ENCODE measurements at regions not wholly inside any gene's neighbourhood (a gene's known extent, or its start where the extent isn't known, plus 50 kb on each side); places are given as distances from the start of the nearest gene placed in this dataset.

- no peak for DNase-seq (ENCODE audit: low read depth, low spot score)
Observed at GRCh38 chr2:239576784-239577685, 176.2 kb upstream of the HDAC4 start.

GRCh38 chr2:239575931-239576445 lies 175.2 kb upstream of the HDAC4 start:
- no peak for DNase-seq (ENCODE audit: low read depth, low spot score)

- peak; percentile 88 for DNase-seq (ENCODE audit: low read depth, low spot score)
Observed at GRCh38 chr2:239574434-239575156, 173.8 kb upstream of the HDAC4 start.

GRCh38 chr2:239574054-239574433 lies 173.2 kb upstream of the HDAC4 start:
- no peak for DNase-seq (ENCODE audit: low read depth, low spot score)

- no peak for DNase-seq (ENCODE audit: low read depth, low spot score)
Observed at GRCh38 chr2:239570971-239571520, 170.2 kb upstream of the HDAC4 start.

- DNase-seq (ENCODE audit: low read depth, low spot score), result no peak
Observed at GRCh38 chr2:239570216-239570925, 169.6 kb upstream of the HDAC4 start.

GRCh38 chr2:239569401-239570090 lies 168.7 kb upstream of the HDAC4 start:
- DNase-seq (ENCODE audit: low read depth, low spot score), result no peak

GRCh38 chr2:239568601-239569000 lies 167.8 kb upstream of the HDAC4 start:
- DNase-seq (ENCODE audit: low read depth, low spot score), result no peak

GRCh38 chr2:239567786-239568185 lies 167.0 kb upstream of the HDAC4 start:
- DNase-seq (ENCODE audit: low read depth, low spot score), result no peak

GRCh38 chr2:239566995-239567568 lies 166.3 kb upstream of the HDAC4 start:
- no peak for DNase-seq (ENCODE audit: low read depth, low spot score)

GRCh38 chr2:239566162-239566994 lies 165.6 kb upstream of the HDAC4 start:
- no peak for DNase-seq (ENCODE audit: low read depth, low spot score)

GRCh38 chr2:239564587-239564986 lies 163.8 kb upstream of the HDAC4 start:
- DNase-seq (ENCODE audit: low read depth, low spot score), result no peak

- DNase-seq (ENCODE audit: low read depth, low spot score), result no peak
Observed at GRCh38 chr2:239563561-239563960, 162.7 kb upstream of the HDAC4 start.

GRCh38 chr2:239561446-239562001 lies 160.7 kb upstream of the HDAC4 start:
- no peak for DNase-seq (ENCODE audit: low read depth, low spot score)

GRCh38 chr2:239559417-239560261 lies 158.8 kb upstream of the HDAC4 start:
- DNase-seq (ENCODE audit: low read depth, low spot score), result no peak

- no peak for DNase-seq (ENCODE audit: low read depth, low spot score)
Observed at GRCh38 chr2:239558661-239559060, 157.8 kb upstream of the HDAC4 start.

- no peak for DNase-seq (ENCODE audit: low read depth, low spot score)
Observed at GRCh38 chr2:239557516-239557915, 156.7 kb upstream of the HDAC4 start.

- DNase-seq (ENCODE audit: low read depth, low spot score), result no peak
Observed at GRCh38 chr2:239555571-239555905, 154.7 kb upstream of the HDAC4 start.

Measured in ELF-1 (cell line).